A673 (cell line): ENCODE measurements at regions not wholly inside any gene's neighbourhood (a gene's known extent, or its start where the extent isn't known, plus 50 kb on each side); places are given as distances from the start of the nearest gene placed in this dataset.

Experiments used
- BruUV-seq: library from RNA; stranded (reverse); fragments of 400-500 nt; replicated peaks from 2 replicates; lab custom pipeline; 2021; lab: Mats Ljungman, UMichigan
- CTCF ChIA-PET: fragments of 300-600 bp; sonication (Branson Sonifier 250); formaldehyde crosslinking; loops from one replicate; lab custom pipeline; 2022; ENCODE audit warnings: antibody characterized with exemption; lab: Charles Lee
- POLR2A ChIA-PET: fragments of 300-600 bp; sonication (Branson Sonifier 250); formaldehyde crosslinking; loops from one replicate; lab custom pipeline; 2022; ENCODE audit warnings: antibody characterized with exemption; ENCODE audit not compliant: low non-redundant PET; lab: Charles Lee
- DNase-seq: peaks from one replicate; pipeline ENCODE4 v3.0.0-alpha.2; 2015; ENCODE audit warnings: low spot score
- H3K27ac ChIP-seq: fragments of 200-600 bp; sonication (generic); 2 replicates; pipeline ENCODE4 v1.5.1; 2016; ENCODE audit warnings: mixed run types, low read depth, mild to moderate bottlenecking, mixed read lengths, antibody characterized with exemption, low read length; ENCODE audit not compliant: poor library complexity, severe bottlenecking
- H3K27me3 ChIP-seq: fragments of 200-600 bp; sonication (generic); replicated peaks from 2 replicates; pipeline ENCODE4 v1.6.1; 2017; ENCODE audit warnings: mixed run types, low read depth, mild to moderate bottlenecking, mixed read lengths, antibody characterized with exemption, low read length; ENCODE audit not compliant: insufficient read depth, poor library complexity
- H3K36me3 ChIP-seq: fragments of 200-600 bp; sonication (generic); 2 replicates; pipeline ENCODE4 v1.6.1; 2016; ENCODE audit warnings: mixed run types, mild to moderate bottlenecking, mixed read lengths, antibody characterized with exemption, low read length; ENCODE audit not compliant: insufficient read depth, poor library complexity, severe bottlenecking
- H3K4me1 ChIP-seq: fragments of 200-600 bp; sonication (generic); 2 replicates; pipeline ENCODE4 v1.6.1; 2017; ENCODE audit warnings: mixed run types, mild to moderate bottlenecking, mixed read lengths, antibody characterized with exemption, low read length; ENCODE audit not compliant: insufficient read depth, poor library complexity, severe bottlenecking
- H3K4me3 ChIP-seq: fragments of 200-600 bp; sonication (generic); 2 replicates; pipeline ENCODE4 v1.5.1; 2016; ENCODE audit warnings: low read depth, mixed run types, mild to moderate bottlenecking, mixed read lengths, low read length; ENCODE audit not compliant: poor library complexity, severe bottlenecking
- H3K9me3 ChIP-seq: fragments of 200-600 bp; sonication (generic); 2 replicates; pipeline ENCODE4 v1.6.1; 2016; ENCODE audit warnings: mixed run types, low read depth, mild to moderate bottlenecking, mixed read lengths, antibody characterized with exemption, low read length; ENCODE audit not compliant: poor library complexity, severe bottlenecking
- EZH2 ChIP-seq: fragments of 200-600 bp; sonication (generic); IDR thresholded peaks from 2 replicates; pipeline ENCODE4 v1.6.1; 2017; ENCODE audit warnings: borderline replicate concordance, low read depth, mild to moderate bottlenecking, mixed read lengths, antibody characterized with exemption, low read length; ENCODE audit not compliant: poor library complexity, severe bottlenecking
- intact Hi-C: fragments of 100-400 bp; cut with micrococcal nuclease; formaldehyde crosslinking; loops from one replicate; pipeline ENCODE4 v1.10.0; 2022; ENCODE audit not compliant: unreplicated experiment
- TF ChIP-seq, protein P1 (sequence below): fragments of 300-800, 200-600 bp; sonication (generic); conservative IDR thresholded peaks from 2 replicates; pipeline ENCODE4 v1.5.1; 2017; ENCODE audit warnings: low read depth, mild to moderate bottlenecking, antibody characterized with exemption, low read length, moderate library complexity, mixed read lengths

DNA sequence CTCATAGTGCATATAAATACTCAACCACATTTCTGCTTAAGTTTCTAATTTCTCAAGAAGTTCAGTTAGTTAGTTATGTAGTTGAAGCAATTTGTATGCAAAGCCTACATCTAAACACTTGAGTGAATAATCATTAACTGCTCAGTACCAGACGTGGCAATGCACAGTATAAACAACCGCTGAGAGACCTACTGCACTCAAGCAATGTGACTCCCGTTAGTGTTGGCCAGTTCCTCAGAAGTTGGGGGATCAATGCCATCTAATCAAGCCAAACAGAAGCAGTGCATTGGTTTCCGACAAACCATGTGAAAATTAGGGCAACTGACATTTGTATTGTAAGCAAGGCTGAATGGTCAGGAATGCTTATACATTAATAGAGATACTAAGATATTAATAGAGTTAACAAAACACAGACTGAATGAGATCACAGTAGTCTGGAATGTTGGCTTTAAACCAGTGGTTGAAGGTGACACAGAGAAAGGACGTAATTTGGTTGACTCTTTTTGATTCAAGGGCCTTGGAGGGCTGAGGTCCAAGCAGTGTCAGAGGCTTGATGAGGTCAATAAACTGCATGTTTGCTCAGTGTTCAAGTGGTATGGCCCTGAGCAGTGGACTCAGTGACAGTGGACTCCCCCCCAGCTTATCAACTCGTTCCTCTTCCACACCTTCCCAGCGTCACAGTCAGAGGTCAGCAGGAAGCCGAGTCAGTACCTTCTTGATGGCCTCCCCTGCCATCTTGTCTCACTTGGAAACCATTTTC is 255.5 kb downstream of the CTH start:
- ChIA-PET CTCF (no interaction called here), POLR2A (no interaction called here)
- Histone ChIP-seq H3K9me3 (no peaks in the 10 kb centered on the region), H3K27ac (no peak overlapping the region), H3K36me3 (no peaks in the 10 kb centered on the region), H3K4me3 (no peak overlapping the region), H3K4me1 (no peaks in the 10 kb centered on the region), H3K27me3 (no peaks in the 10 kb centered on the region)
- no TSS peak for BruUV-seq
- DNase-seq = no peak
- TF ChIP-seq, protein P1, sequence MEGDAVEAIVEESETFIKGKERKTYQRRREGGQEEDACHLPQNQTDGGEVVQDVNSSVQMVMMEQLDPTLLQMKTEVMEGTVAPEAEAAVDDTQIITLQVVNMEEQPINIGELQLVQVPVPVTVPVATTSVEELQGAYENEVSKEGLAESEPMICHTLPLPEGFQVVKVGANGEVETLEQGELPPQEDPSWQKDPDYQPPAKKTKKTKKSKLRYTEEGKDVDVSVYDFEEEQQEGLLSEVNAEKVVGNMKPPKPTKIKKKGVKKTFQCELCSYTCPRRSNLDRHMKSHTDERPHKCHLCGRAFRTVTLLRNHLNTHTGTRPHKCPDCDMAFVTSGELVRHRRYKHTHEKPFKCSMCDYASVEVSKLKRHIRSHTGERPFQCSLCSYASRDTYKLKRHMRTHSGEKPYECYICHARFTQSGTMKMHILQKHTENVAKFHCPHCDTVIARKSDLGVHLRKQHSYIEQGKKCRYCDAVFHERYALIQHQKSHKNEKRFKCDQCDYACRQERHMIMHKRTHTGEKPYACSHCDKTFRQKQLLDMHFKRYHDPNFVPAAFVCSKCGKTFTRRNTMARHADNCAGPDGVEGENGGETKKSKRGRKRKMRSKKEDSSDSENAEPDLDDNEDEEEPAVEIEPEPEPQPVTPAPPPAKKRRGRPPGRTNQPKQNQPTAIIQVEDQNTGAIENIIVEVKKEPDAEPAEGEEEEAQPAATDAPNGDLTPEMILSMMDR = no peak
- no peak for TF ChIP-seq EZH2
- intact Hi-C loops = no loop called here

DNA sequence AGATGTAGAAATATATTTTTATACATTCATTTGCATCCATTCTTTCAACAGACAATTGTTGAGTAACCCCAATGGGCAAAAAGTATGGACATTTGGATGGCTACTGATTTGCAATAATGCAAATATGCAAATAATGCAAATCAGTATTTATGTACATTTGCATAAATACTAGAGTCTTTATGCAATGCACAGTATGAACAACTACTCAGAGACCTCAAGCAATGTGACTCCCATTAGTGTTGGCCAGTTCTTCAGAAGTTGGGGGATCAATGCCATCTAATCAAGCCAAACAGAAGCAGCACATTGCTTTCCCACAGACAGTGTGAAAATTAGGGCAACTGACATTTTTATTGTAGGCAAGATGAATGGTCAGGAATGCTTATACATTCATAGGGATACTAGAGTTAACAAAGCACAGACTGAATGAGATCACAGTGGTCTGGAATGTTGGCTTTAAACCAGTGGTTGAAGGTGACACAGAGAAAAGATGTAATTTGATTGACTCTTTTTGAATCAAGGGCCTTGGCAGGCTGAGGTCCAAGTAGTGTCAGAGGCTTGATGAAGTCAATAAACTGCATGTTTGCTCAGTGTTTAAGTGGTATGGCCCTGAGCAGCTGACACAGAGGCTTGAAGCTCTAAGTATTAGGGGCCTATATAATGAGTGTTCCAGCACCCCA is 256.6 kb downstream of the CTH start:
- Histone ChIP-seq H3K27me3 (no peaks in the 10 kb centered on the region), H3K36me3 (no peaks in the 10 kb centered on the region), H3K9me3 (no peaks in the 10 kb centered on the region), H3K4me1 (no peaks in the 10 kb centered on the region), H3K27ac (no peak overlapping the region), H3K4me3 (no peak overlapping the region)
- ChIA-PET POLR2A (no interaction called here), CTCF (no interaction called here)
- no TSS peak for BruUV-seq
- no peak for TF ChIP-seq EZH2
- TF ChIP-seq, protein P1 = no peak
- peak; percentile 27 for DNase-seq
- intact Hi-C loops = no loop called here

DNA sequence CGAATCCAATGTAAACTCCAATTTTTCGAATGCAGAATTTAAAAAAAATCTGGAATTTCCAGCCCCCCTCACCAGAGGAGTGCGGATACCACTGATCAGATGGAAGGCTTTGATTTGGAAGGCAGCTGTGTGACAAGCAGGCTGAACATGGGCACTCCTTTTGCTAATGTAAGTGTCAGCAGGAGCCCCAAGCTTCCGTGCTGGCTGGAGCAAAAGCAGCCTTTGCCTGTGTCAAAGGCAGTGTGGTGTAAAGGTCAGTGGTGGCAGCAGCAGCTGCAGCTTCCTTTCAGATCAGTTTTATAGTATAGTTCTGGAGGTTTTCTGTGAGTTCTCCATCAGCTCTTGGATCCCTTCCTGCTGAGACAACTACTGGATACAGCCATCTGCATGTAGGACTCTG is 259.9 kb downstream of the CTH start:
- BruUV-seq = no TSS peak
- POLR2A ChIA-PET = no interaction called here
- Histone ChIP-seq H3K9me3 (no peaks in the 10 kb centered on the region), H3K27ac (no peak overlapping the region), H3K36me3 (no peaks in the 10 kb centered on the region), H3K4me1 (no peaks in the 10 kb centered on the region), H3K4me3 (no peak overlapping the region), H3K27me3 (no peaks in the 10 kb centered on the region)
- TF ChIP-seq, protein P1 = no peak
- no peak for TF ChIP-seq EZH2
- CTCF ChIA-PET = no interaction called here
- intact Hi-C loops = no loop called here
- DNase-seq = no peak
